Calu3 (cell line): ENCODE measurements at regions not wholly inside any gene's neighbourhood (a gene's known extent, or its start where the extent isn't known, plus 50 kb on each side); places are given as distances from the start of the nearest gene placed in this dataset.

Source experiments
- BruUV-seq: library from RNA; stranded (reverse); fragments of 400-500 nt; replicated peaks from 2 replicates; lab custom pipeline; 2021; lab: Mats Ljungman, UMichigan
- CTCF ChIA-PET: fragments of 300-600 bp; sonication (Branson Sonifier 250); formaldehyde crosslinking; loops from one replicate; lab custom pipeline; 2022; ENCODE audit warnings: antibody characterized with exemption; lab: Charles Lee
- DNase-seq: peaks from one replicate; pipeline ENCODE4 v3.0.0; 2022
- H3K27ac Mint-ChIP-seq: one replicate; pipeline ENCODE4 v1.8.0; 2022; ENCODE audit warnings: mixed read lengths; ENCODE audit not compliant: unreplicated experiment
- H3K27me3 Mint-ChIP-seq: one replicate; pipeline ENCODE4 v1.8.0; 2022; ENCODE audit warnings: mixed read lengths; ENCODE audit not compliant: unreplicated experiment
- H3K36me3 Mint-ChIP-seq: one replicate; pipeline ENCODE4 v1.8.0; 2022; ENCODE audit warnings: mild to moderate bottlenecking, moderate library complexity, mixed read lengths; ENCODE audit not compliant: insufficient read depth, unreplicated experiment
- H3K4me1 Mint-ChIP-seq: one replicate; pipeline ENCODE4 v1.8.0; 2022; ENCODE audit warnings: mild to moderate bottlenecking, low read depth, mixed read lengths; ENCODE audit not compliant: unreplicated experiment
- H3K4me3 Mint-ChIP-seq: one replicate; pipeline ENCODE4 v1.8.0; 2022; ENCODE audit warnings: mild to moderate bottlenecking, low read depth, moderate library complexity, mixed read lengths; ENCODE audit not compliant: unreplicated experiment
- H3K9me3 Mint-ChIP-seq: one replicate; pipeline ENCODE4 v1.8.0; 2022; ENCODE audit warnings: low read depth, mixed read lengths; ENCODE audit not compliant: unreplicated experiment
- CTCF ChIP-seq: fragments of 200-600 bp; IDR thresholded peaks from one replicate; pipeline ENCODE4 v1.8.0; 2022; ENCODE audit warnings: antibody characterized with exemption; ENCODE audit not compliant: unreplicated experiment
- intact Hi-C: fragments of 100-400 bp; cut with micrococcal nuclease; formaldehyde crosslinking; loops from one replicate; pipeline ENCODE4 v1.10.0; 2022; ENCODE audit not compliant: unreplicated experiment

- TF ChIP-seq CTCF, result no peak
- intact Hi-C loops, result no loop called here
- Mint-ChIP-seq H3K4me1 (no peaks in the 10 kb centered on the region), H3K36me3 (no peaks in the 10 kb centered on the region), H3K27me3 (peaks cover 68% of the 10 kb centered on the region), H3K27ac (no peak overlapping the region), H3K9me3 (no peaks in the 10 kb centered on the region), H3K4me3 (no peak overlapping the region)
- no TSS peak for BruUV-seq
- CTCF ChIA-PET, result no interaction called here
- no peak for DNase-seq
Measured at GRCh38 chr12:13849456-13849855, 131.9 kb downstream of the GRIN2B start.

- Mint-ChIP-seq H3K9me3 (no peaks in the 10 kb centered on the region), H3K27me3 (peaks cover 40% of the 10 kb centered on the region), H3K4me1 (no peaks in the 10 kb centered on the region), H3K27ac (no peak overlapping the region), H3K36me3 (no peaks in the 10 kb centered on the region), H3K4me3 (no peak overlapping the region)
- no TSS peak for BruUV-seq
- intact Hi-C loops, result no loop called here
- no peak for TF ChIP-seq CTCF
- DNase-seq, result no peak
- CTCF ChIA-PET, result no interaction called here
Measured at GRCh38 chr12:13843841-13844240, 137.6 kb downstream of the GRIN2B start.

- Mint-ChIP-seq H3K9me3 (no peaks in the 10 kb centered on the region), H3K27me3 (peaks cover 44% of the 10 kb centered on the region), H3K4me3 (no peak overlapping the region), H3K27ac (no peak overlapping the region), H3K36me3 (no peaks in the 10 kb centered on the region), H3K4me1 (no peaks in the 10 kb centered on the region)
- DNase-seq, result no peak
- TF ChIP-seq CTCF, result no peak
- intact Hi-C loops, result no loop called here
- CTCF ChIA-PET, result interaction anchor here (0.9 kb wide), 1 partner anchor 23 kb away, joined by 3 read pairs; no protein-coding TSS in a partner anchor
- no TSS peak for BruUV-seq
Measured at GRCh38 chr12:13841358-13841757, 140.0 kb downstream of the GRIN2B start.

- no peak for DNase-seq
- Mint-ChIP-seq H3K4me1 (no peaks in the 10 kb centered on the region), H3K27ac (no peak overlapping the region), H3K4me3 (no peak overlapping the region), H3K36me3 (no peaks in the 10 kb centered on the region), H3K9me3 (no peaks in the 10 kb centered on the region), H3K27me3 (peaks cover 36% of the 10 kb centered on the region)
- TF ChIP-seq CTCF, result no peak
- intact Hi-C loops, result no loop called here
- BruUV-seq, result no TSS peak
- CTCF ChIA-PET, result no interaction called here
Measured at GRCh38 chr12:13839365-13840336, 141.8 kb downstream of the GRIN2B start.
